GM23338 (cell line): ENCODE measurements at regions not wholly inside any gene's neighbourhood (a gene's known extent, or its start where the extent isn't known, plus 50 kb on each side); places are given as distances from the start of the nearest gene placed in this dataset.

Source experiments
- ATAC-seq: fragments of 200-7000 bp; cut with Tn5 transposase; 3 replicates; pipeline ENCODE4 v1.9.1; 2020
- DNase-seq: peaks from one replicate; pipeline ENCODE4 v3.0.0-alpha.2; 2015; ENCODE audit warnings: low spot score
- H2AFZ ChIP-seq: fragments of 200-600 bp; sonication (generic); 2 replicates; pipeline ENCODE4 v1.8.0; 2016; ENCODE audit warnings: antibody characterized with exemption, mild to moderate bottlenecking, moderate library complexity
- H3F3A ChIP-seq: fragments of 200-600 bp; sonication (generic); replicated peaks from 2 replicates; pipeline ENCODE4 v1.8.0; 2017; ENCODE audit warnings: antibody characterized with exemption, mixed run types, low read depth
- H3K27ac ChIP-seq: fragments of 200-600 bp; sonication (generic); 2 replicates; pipeline ENCODE4 v1.6.1; 2016; ENCODE audit warnings: low read depth
- H3K27me3 ChIP-seq: fragments of 200-600 bp; sonication (generic); 2 replicates; pipeline ENCODE4 v1.8.0; 2016; ENCODE audit warnings: mild to moderate bottlenecking, mixed run types, moderate library complexity; ENCODE audit not compliant: insufficient read depth
- H3K36me3 ChIP-seq: fragments of 200-600 bp; sonication (generic); 2 replicates; pipeline ENCODE4 v1.8.0; 2016; ENCODE audit warnings: mild to moderate bottlenecking; ENCODE audit not compliant: insufficient read depth
- H3K4me1 ChIP-seq: fragments of 200-600 bp; sonication (generic); 2 replicates; pipeline ENCODE4 v1.8.0; 2016; ENCODE audit warnings: mild to moderate bottlenecking, moderate library complexity; ENCODE audit not compliant: insufficient read depth
- H3K4me2 ChIP-seq: fragments of 200-600 bp; sonication (generic); 2 replicates; pipeline ENCODE4 v1.7.1; 2017; ENCODE audit warnings: mixed run types
- H3K4me3 ChIP-seq: fragments of 200-600 bp; sonication (generic); 2 replicates; pipeline ENCODE4 v1.6.1; 2016; ENCODE audit warnings: mixed run types
- H3K79me2 ChIP-seq: fragments of 200-600 bp; sonication (generic); replicated peaks from 2 replicates; pipeline ENCODE4 v1.8.0; 2017; ENCODE audit warnings: mild to moderate bottlenecking; ENCODE audit not compliant: insufficient read depth
- H3K9me2 ChIP-seq: fragments of 200-600 bp; sonication (generic); 2 replicates; pipeline ENCODE4 v1.8.0; 2017; ENCODE audit not compliant: insufficient read depth
- H4K20me1 ChIP-seq: fragments of 200-600 bp; sonication (generic); replicated peaks from 2 replicates; pipeline ENCODE4 v1.8.0; 2017; ENCODE audit warnings: mild to moderate bottlenecking; ENCODE audit not compliant: insufficient read depth
- H3K27ac Mint-ChIP-seq: 2 replicates; pipeline ENCODE4 v1.8.0; 2020; ENCODE audit warnings: inconsistent platforms, mild to moderate bottlenecking, moderate library complexity, mixed read lengths
- H3K27me3 Mint-ChIP-seq: 3 replicates; pipeline ENCODE4 v1.8.0; 2022; ENCODE audit warnings: low read depth, mild to moderate bottlenecking, moderate library complexity, mixed read lengths, inconsistent platforms; ENCODE audit not compliant: insufficient read depth, poor library complexity
- H3K36me3 Mint-ChIP-seq: 3 replicates; pipeline ENCODE4 v1.8.0; 2021; ENCODE audit warnings: low read depth, mild to moderate bottlenecking, inconsistent platforms, moderate library complexity, mixed read lengths
- H3K4me1 Mint-ChIP-seq: 3 replicates; pipeline ENCODE4 v1.8.0; 2020; ENCODE audit warnings: mild to moderate bottlenecking, inconsistent platforms, mixed read lengths
- H3K4me3 Mint-ChIP-seq: 3 replicates; pipeline ENCODE4 v1.8.0; 2021; ENCODE audit warnings: moderate library complexity, mild to moderate bottlenecking, inconsistent platforms, mixed read lengths
- H3K9me3 Mint-ChIP-seq: 3 replicates; pipeline ENCODE4 v1.8.0; 2020; ENCODE audit warnings: moderate library complexity, mild to moderate bottlenecking, inconsistent platforms, mixed read lengths
- CREB1 ChIP-seq: fragments of 250-450 bp; sonication (Bioruptor Pico); IDR thresholded peaks from 2 replicates; pipeline ENCODE4 v1.5.0; 2020; ENCODE audit warnings: low read depth, mild to moderate bottlenecking, moderate library complexity
- CTCF ChIP-seq, 2 experiments: fragments of 200-600 bp in 1 of 2; sonication (generic) in 1 of 2; conservative IDR thresholded peaks; 2 replicates each; pipeline versions ENCODE4 v1.5.1 to v1.6.1; 2016 to 2017; ENCODE audit warnings: antibody characterized with exemption in 2 of 2, low read depth in 2 of 2, mild to moderate bottlenecking in 2 of 2, moderate library complexity in 1 of 2
- EZH2 ChIP-seq: fragments of 200-600 bp; sonication (generic); IDR thresholded peaks from one replicate; pipeline ENCODE4 v1.8.0; 2017; ENCODE audit warnings: antibody characterized with exemption, mild to moderate bottlenecking, low read depth; ENCODE audit not compliant: unreplicated experiment
- JUNB ChIP-seq: IDR thresholded peaks from one replicate; pipeline ENCODE4 v1.6.1; 2016; ENCODE audit warnings: antibody characterized with exemption; ENCODE audit not compliant: unreplicated experiment
- NANOG ChIP-seq: IDR thresholded peaks from 2 replicates; pipeline ENCODE4 v1.6.1; 2016; ENCODE audit warnings: antibody characterized with exemption, borderline replicate concordance
- POLR2AphosphoS5 ChIP-seq: IDR thresholded peaks from 2 replicates; pipeline ENCODE4 v1.6.1; 2016; ENCODE audit warnings: antibody characterized with exemption, low read depth
- STAT1 ChIP-seq: IDR thresholded peaks from one replicate; pipeline ENCODE4 v1.6.1; 2016; ENCODE audit warnings: antibody characterized with exemption; ENCODE audit not compliant: unreplicated experiment
- ZNF331 ChIP-seq: fragments of 250-450 bp; sonication (Bioruptor Pico); IDR thresholded peaks from 2 replicates; pipeline ENCODE4 v1.5.0; 2020; ENCODE audit warnings: low read depth, mild to moderate bottlenecking, moderate library complexity
- ZNF462 ChIP-seq: fragments of 250-450 bp; sonication (Bioruptor Pico); IDR thresholded peaks from 2 replicates; pipeline ENCODE4 v1.5.0; 2020; ENCODE audit warnings: mild to moderate bottlenecking, moderate library complexity

- TF ChIP-seq ZNF462 (CRISPR knock-in tag) (no peak), JUNB (no peak), CREB1 (CRISPR knock-in tag) (no peak), STAT1 (no peak), ZNF331 (CRISPR knock-in tag) (no peak), EZH2 (no peak), NANOG (no peak)
Measured at GRCh38 chr5:166340039-166340438, 1951.4 kb upstream of the WWC1 start (continued).

GRCh38 chr5:166341740-166342337, 1949.6 kb upstream of the WWC1 start:
- Histone ChIP-seq H3F3A (no peaks in the 10 kb centered on the region), H3K27me3 (no peaks in the 10 kb centered on the region), H2AFZ (no peak overlapping the region), H3K4me3 (no peak overlapping the region), H4K20me1 (no peaks in the 10 kb centered on the region), H3K79me2 (no peaks in the 10 kb centered on the region), H3K9me2 (0 out of 2 replicates have a peak, but pooled peaks cover 3% of the 10 kb centered on the region), H3K36me3 (no peaks in the 10 kb centered on the region), H3K4me2 (no peak overlapping the region), H3K27ac (no peak overlapping the region), H3K4me1 (peaks cover 13% of the 10 kb centered on the region)
- H3K4me3 Mint-ChIP-seq = no peak overlapping the region
- no peaks in the 10 kb centered on the region for H3K36me3 Mint-ChIP-seq
- no peaks in the 10 kb centered on the region for H3K27me3 Mint-ChIP-seq
- peaks cover 20% of the 10 kb centered on the region for H3K4me1 Mint-ChIP-seq
- ATAC-seq = peak; percentile 62
- no peak overlapping the region for H3K27ac Mint-ChIP-seq
- no peaks in the 10 kb centered on the region for H3K9me3 Mint-ChIP-seq
- peak; percentile 41 for DNase-seq
- TF ChIP-seq CTCF (conservative IDR thresholded peaks at IDR 0.05; ENCODE audit: low read depth in 2 of 2) = peak; percentile 51 to 58
- TF ChIP-seq POLR2AphosphoS5 = no peak
- TF ChIP-seq EZH2 = no peak
- TF ChIP-seq STAT1 = no peak
